Erythroblast (primary cell): ENCODE measurements at regions not wholly inside any gene's neighbourhood (a gene's known extent, or its start where the extent isn't known, plus 50 kb on each side); places are given as distances from the start of the nearest gene placed in this dataset.
"Not testable (repeated sequence)": the region's sequence is repeated elsewhere in the genome, so short reads cannot be mapped to it uniquely, and the experiment has no call there.

ENCODE experiments used
- DNase-seq, 2 experiments: peaks; one replicate each; lab custom pipeline; 2025; lab: John Stamatoyannopoulos, UW
- GATA1 ChIP-seq: IDR thresholded peaks from 2 replicates; pipeline ENCODE4 v1.6.1; 2011; ENCODE audit warnings: low read depth, mild to moderate bottlenecking, control low read depth, low read length, moderate library complexity
- POLR2A ChIP-seq: IDR thresholded peaks from 2 replicates; pipeline ENCODE4 v1.6.1; 2011; ENCODE audit warnings: mild to moderate bottlenecking, low read length

GRCh38 chrX:63058204-63058603 lies 292.9 kb downstream of the SPIN4 start:
- no peak for TF ChIP-seq POLR2A
- TF ChIP-seq GATA1 = no peak
- DNase-seq = no peak

GRCh38 chrX:63050225-63050624 lies 300.9 kb downstream of the SPIN4 start:
- TF ChIP-seq POLR2A = no peak
- TF ChIP-seq GATA1 = no peak
- DNase-seq = no peak

- TF ChIP-seq GATA1 (no peak), POLR2A (no peak)
- no peak for DNase-seq
Measured at GRCh38 chrX:63032811-63033210, 318.3 kb downstream of the SPIN4 start.

GRCh38 chrX:63013549-63013948 lies 337.6 kb downstream of the SPIN4 start:
- TF ChIP-seq POLR2A (no peak), GATA1 (no peak)
- DNase-seq = no peak

GRCh38 chrX:63012574-63012973 lies 338.6 kb downstream of the SPIN4 start:
- no peak for DNase-seq
- TF ChIP-seq GATA1 = no peak
- no peak for TF ChIP-seq POLR2A

GRCh38 chrX:63000196-63000595 lies 350.9 kb downstream of the SPIN4 start:
- not testable (repeated sequence) for DNase-seq
